ENCODE measurements at regions not wholly inside any gene's neighbourhood (a gene's known extent, or its start where the extent isn't known, plus 50 kb on each side); places are given as distances from the start of the nearest gene placed in this dataset.

GRCh38 chr5:174423558-174423957, 300.8 kb upstream of the MSX2 start:
- no peak for TF ChIP-seq CTCF (IDR thresholded peaks at IDR 0.05; ENCODE audit: poor library complexity)
- no peak for TF ChIP-seq EZH2phosphoT487 (IDR thresholded peaks at IDR 0.05; ENCODE audit: low read depth, severe bottlenecking, unreplicated experiment)
